Coronary artery (tissue), 2 donors: ENCODE measurements at regions not wholly inside any gene's neighbourhood (a gene's known extent, or its start where the extent isn't known, plus 50 kb on each side); places are given as distances from the start of the nearest gene placed in this dataset.

Experiments
- DNase-seq: peaks from one replicate; pipeline ENCODE4 v3.0.0-alpha.2; 2017; ENCODE audit warnings: low spot score
- H3K27ac ChIP-seq, 2 donors: fragments of 200-600 bp; sonication (generic); one replicate each; pipeline ENCODE4 v1.5.1; 2016 to 2019
- H3K4me3 ChIP-seq: fragments of 200-600 bp; sonication (generic); 2 replicates; pipeline ENCODE4 v1.5.1; 2016; ENCODE audit warnings: mild to moderate bottlenecking, moderate library complexity
- TF ChIP-seq, protein P1 (sequence below): fragments of 200-600 bp; sonication (generic); IDR thresholded peaks from one replicate; pipeline ENCODE4 v1.5.1; 2019; ENCODE audit warnings: antibody characterized with exemption

GRCh38 chr14:34211732-34212131 lies 250.3 kb downstream of the SPTSSA start:
- no peak overlapping the region for H3K4me3 ChIP-seq
- H3K27ac ChIP-seq: no peak overlapping the region
- no peak for DNase-seq
- TF ChIP-seq, protein P1, sequence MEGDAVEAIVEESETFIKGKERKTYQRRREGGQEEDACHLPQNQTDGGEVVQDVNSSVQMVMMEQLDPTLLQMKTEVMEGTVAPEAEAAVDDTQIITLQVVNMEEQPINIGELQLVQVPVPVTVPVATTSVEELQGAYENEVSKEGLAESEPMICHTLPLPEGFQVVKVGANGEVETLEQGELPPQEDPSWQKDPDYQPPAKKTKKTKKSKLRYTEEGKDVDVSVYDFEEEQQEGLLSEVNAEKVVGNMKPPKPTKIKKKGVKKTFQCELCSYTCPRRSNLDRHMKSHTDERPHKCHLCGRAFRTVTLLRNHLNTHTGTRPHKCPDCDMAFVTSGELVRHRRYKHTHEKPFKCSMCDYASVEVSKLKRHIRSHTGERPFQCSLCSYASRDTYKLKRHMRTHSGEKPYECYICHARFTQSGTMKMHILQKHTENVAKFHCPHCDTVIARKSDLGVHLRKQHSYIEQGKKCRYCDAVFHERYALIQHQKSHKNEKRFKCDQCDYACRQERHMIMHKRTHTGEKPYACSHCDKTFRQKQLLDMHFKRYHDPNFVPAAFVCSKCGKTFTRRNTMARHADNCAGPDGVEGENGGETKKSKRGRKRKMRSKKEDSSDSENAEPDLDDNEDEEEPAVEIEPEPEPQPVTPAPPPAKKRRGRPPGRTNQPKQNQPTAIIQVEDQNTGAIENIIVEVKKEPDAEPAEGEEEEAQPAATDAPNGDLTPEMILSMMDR: no peak

DNA sequence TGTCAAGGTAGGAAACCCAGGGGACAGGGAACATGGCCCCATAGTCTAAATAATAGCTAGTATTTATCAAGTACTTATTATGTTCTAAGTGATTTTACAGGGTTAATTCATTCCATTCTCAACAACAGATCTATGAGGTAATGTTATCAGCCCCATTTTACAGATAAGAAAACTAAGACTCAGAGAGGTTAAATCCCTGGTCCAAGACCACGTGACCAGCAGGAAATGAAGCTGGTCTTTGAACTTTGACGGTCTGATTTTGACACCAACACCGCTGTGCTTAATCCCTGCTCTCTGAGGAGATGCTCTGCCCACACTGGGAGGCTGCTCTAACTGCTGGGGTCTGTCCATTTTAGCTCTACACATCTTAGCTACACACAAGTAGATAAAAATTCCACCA lies 253.5 kb downstream of the SPTSSA start:
- no peak for DNase-seq
- Histone ChIP-seq H3K4me3 (no peak overlapping the region), H3K27ac (no peak overlapping the region)
- TF ChIP-seq, protein P1: no peak

DNA sequence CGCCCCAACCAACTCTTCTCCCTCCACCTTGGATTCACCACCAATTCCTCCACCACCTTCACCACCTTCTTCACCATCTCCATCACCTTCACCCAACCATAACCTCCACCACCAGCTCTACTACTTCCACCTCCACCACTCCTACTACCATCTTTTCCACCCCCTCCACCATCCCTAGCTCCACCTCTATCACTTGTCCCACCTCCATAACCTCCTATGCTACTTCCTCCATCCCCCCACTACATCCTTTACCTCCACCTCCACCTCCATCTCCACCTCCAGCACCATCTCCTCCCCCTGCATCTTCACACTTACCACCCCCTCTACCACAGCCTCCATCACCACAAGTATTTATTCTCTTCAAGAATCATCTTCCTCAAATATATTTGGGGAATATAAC lies 254.9 kb upstream of the EGLN3 start:
- DNase-seq: no peak
- H3K4me3 ChIP-seq: no peak overlapping the region
- H3K27ac ChIP-seq: no peak overlapping the region
- TF ChIP-seq, protein P1: no peak

GRCh38 chr14:34204774-34205173 lies 253.9 kb upstream of the EGLN3 start:
- Histone ChIP-seq H3K27ac (no peak overlapping the region), H3K4me3 (no peak overlapping the region)
- TF ChIP-seq, protein P1: no peak
- DNase-seq: no peak

DNA sequence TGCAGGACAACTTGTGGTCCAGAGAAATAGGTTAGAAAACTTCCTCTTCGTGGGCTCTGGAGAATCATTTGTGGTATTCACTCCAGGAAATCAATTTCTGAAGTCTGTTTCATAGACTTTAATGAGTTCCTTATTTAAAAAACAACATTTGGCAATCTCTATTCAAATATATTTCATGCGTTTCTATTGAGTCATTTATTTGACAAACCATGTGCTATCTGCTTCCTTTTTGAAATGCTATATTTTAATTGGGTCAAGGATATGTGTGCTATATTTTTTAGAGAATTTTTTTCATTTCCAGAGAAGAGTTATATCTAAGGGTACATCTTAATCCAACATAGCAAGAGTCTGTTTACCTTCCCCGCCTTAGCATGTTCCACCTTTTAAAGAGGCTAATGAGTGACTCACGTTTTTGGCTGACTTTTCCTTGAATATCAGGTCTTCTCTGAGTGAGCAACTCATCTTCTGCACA lies 252.4 kb upstream of the EGLN3 start:
- TF ChIP-seq, protein P1: no peak
- Histone ChIP-seq H3K27ac (no peak overlapping the region), H3K4me3 (no peak overlapping the region)
- DNase-seq: no peak

- no peak overlapping the region for H3K27ac ChIP-seq
- TF ChIP-seq, protein P1: no peak
- H3K4me3 ChIP-seq: no peak overlapping the region
- no peak for DNase-seq
These were observed 251.2 kb upstream of the EGLN3 start for GRCh38 chr14:34201909-34202637.

DNA sequence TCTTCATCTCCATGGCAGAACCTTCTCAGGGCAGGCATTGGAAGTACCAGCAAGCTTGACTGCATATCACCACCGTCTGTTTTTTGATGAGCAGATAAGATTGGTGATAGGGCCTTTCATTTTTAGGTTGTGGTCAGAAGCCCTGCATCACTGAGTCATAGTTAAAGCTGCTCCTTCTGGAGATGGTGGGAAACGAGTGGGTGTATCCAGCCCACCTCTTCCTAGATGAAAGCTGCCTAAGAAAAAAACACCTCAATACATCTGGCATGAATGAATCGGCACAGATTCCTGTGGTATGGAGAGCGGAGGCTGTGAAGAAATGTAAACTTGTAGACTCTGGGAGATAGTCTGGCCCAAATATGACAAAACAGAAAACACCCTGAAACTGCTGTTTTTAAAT lies 248.7 kb upstream of the EGLN3 start:
- DNase-seq: no peak
- H3K4me3 ChIP-seq: no peak overlapping the region
- H3K27ac ChIP-seq: no peak overlapping the region
- TF ChIP-seq, protein P1: no peak
